ENCODE measurements at regions not wholly inside any gene's neighbourhood (a gene's known extent, or its start where the extent isn't known, plus 50 kb on each side); places are given as distances from the start of the nearest gene placed in this dataset.

DNA sequence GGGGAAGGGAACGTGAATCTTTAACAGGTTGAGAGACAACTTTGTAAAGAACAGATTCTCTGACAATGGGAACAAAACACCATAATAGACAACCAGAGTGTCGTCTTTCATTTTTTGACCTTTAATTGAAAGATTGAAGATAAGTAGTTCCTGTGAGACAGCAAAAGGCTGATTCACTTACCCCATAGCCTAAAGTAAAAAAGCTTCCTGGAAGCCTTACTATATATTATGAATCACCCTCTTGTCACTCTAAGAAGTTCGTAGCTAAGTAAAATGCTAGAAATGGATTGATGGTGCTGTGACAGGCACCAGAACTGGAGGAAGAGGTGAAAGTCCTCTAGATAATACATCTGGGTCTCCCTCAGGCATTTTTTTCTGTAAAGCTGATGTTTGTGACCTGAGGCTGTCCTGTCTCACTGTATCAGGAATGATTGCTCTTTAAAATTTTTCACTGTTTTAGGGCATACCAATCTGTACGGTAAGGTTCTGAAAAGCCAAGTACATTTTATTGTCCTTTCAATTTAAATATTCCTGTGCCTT lies 824.6 kb upstream of the SEMA6D start:
- Histone ChIP-seq H3K4me2 (ENCODE audit: low read length) (no peak overlapping the region), H3K27me3 (ENCODE audit: insufficient read depth, low read length) (no peaks in the 10 kb centered on the region), H3K27ac (ENCODE audit: low read depth, low read length) (no peak overlapping the region), H3K9me2 (ENCODE audit: insufficient read depth) (no peaks in the 10 kb centered on the region), H3K36me3 (ENCODE audit: control insufficient read depth in 1 of 2, insufficient read depth in 2 of 2, low read length in 2 of 2) (no peaks in the 10 kb centered on the region), H3K4me1 (ENCODE audit: control insufficient read depth in 1 of 2, insufficient read depth in 2 of 2, low read length in 2 of 2) (no peaks in the 10 kb centered on the region), H3K9ac (ENCODE audit: low read length) (no peak overlapping the region), H2AFZ (ENCODE audit: low read depth, low read length, poor library complexity, severe bottlenecking) (no peak overlapping the region), H4K20me1 (ENCODE audit: insufficient read depth) (no peaks in the 10 kb centered on the region), H3K79me2 (ENCODE audit: insufficient read depth, low read length) (no peaks in the 10 kb centered on the region), H3K9me3 (ENCODE audit: control insufficient read depth in 1 of 2, insufficient read depth in 1 of 2, low read depth in 1 of 2, low read length in 2 of 2) (peaks cover 7 to 34% of the 10 kb centered on the region in 2 experiments; a peak in 3 of 4 replicates), H3K4me3 (replicated peaks in 1 of 2; ENCODE audit: low read depth in 1 of 2, low read length in 2 of 2) (no peak overlapping the region)
- ChIA-PET RAD21 (ENCODE audit: low non-redundant PET in 1 of 2, low total read pairs in 2 of 2, uncharacterized antibody in 2 of 2, unreplicated experiment in 2 of 2) (no interaction called here), CTCF (no interaction called here), POLR2A (no interaction called here)
- intact Hi-C loops (cut with micrococcal nuclease), result no loop called here
- BruUV-seq (replicated peaks), result no TSS peak
- ATAC-seq (no peak), DNase-seq (ENCODE audit: low read depth, low spot score) (no peak)
- no peak for TF ChIP-seq SP1 (IDR thresholded peaks at IDR 0.05; ENCODE audit: low read depth)
- no peak for TF ChIP-seq POLR2AphosphoS5 (IDR thresholded peaks at IDR 0.05; ENCODE audit: low read depth, low read length)
- no peak for TF ChIP-seq RAD21 (IDR thresholded peaks at IDR 0.05; ENCODE audit: low read depth)
- no peak for TF ChIP-seq TCF7L2 (IDR thresholded peaks at IDR 0.05; ENCODE audit: borderline replicate concordance, extremely low read depth, insufficient read depth, insufficient read length)
- TF ChIP-seq FOSL1 (IDR thresholded peaks at IDR 0.05; ENCODE audit: low read depth), result no peak
- no peak for TF ChIP-seq SRF (IDR thresholded peaks at IDR 0.05; ENCODE audit: low read depth)
- TF ChIP-seq, protein P1, sequence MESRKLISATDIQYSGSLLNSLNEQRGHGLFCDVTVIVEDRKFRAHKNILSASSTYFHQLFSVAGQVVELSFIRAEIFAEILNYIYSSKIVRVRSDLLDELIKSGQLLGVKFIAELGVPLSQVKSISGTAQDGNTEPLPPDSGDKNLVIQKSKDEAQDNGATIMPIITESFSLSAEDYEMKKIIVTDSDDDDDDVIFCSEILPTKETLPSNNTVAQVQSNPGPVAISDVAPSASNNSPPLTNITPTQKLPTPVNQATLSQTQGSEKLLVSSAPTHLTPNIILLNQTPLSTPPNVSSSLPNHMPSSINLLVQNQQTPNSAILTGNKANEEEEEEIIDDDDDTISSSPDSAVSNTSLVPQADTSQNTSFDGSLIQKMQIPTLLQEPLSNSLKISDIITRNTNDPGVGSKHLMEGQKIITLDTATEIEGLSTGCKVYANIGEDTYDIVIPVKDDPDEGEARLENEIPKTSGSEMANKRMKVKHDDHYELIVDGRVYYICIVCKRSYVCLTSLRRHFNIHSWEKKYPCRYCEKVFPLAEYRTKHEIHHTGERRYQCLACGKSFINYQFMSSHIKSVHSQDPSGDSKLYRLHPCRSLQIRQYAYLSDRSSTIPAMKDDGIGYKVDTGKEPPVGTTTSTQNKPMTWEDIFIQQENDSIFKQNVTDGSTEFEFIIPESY (IDR thresholded peaks at IDR 0.05; ENCODE audit: extremely low read depth, insufficient replicate concordance, low read length), result no peak

DNA sequence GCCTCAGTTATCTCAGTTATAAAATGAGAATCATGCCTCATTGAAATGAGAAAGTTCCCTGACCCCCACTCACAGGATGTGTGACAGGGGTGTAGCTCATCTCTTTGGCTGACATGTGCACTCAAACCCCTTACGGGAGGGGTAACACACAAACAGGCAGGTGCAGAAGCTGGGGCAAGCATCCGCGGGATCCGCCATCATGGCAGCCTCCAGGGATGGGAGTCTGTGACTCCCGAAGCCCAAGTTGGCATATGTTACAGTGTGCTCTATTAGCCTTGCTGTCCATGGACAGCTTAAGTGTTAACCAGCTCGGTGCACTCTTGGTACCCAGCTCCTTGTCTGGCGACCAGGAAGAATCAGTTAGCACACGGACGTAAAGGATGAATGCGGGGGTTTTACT lies 822.7 kb upstream of the SEMA6D start:
- no peak overlapping the region for H2AFZ ChIP-seq (ENCODE audit: low read depth, low read length, poor library complexity, severe bottlenecking)
- intact Hi-C loops (cut with micrococcal nuclease), result no loop called here
- H3K79me2 ChIP-seq (ENCODE audit: insufficient read depth, low read length), result no peaks in the 10 kb centered on the region
- CTCF ChIA-PET, result no interaction called here
- no peak overlapping the region for H3K4me2 ChIP-seq (ENCODE audit: low read length)
- no peaks in the 10 kb centered on the region for H4K20me1 ChIP-seq (ENCODE audit: insufficient read depth)
- ATAC-seq, result no peak
- RAD21 ChIA-PET (ENCODE audit: low non-redundant PET in 1 of 2, low total read pairs in 2 of 2, uncharacterized antibody in 2 of 2, unreplicated experiment in 2 of 2), result no interaction called here
- TF ChIP-seq FOSL1 (IDR thresholded peaks at IDR 0.05; ENCODE audit: low read depth) (no peak), RAD21 (IDR thresholded peaks at IDR 0.05; ENCODE audit: low read depth) (no peak), TCF7L2 (IDR thresholded peaks at IDR 0.05; ENCODE audit: borderline replicate concordance, extremely low read depth, insufficient read depth, insufficient read length) (no peak), CBX3 (IDR thresholded peaks at IDR 0.05; ENCODE audit: low read depth) (no peak), ZFX (IDR thresholded peaks at IDR 0.05) (no peak), SRF (IDR thresholded peaks at IDR 0.05; ENCODE audit: low read depth) (no peak), CEBPB (IDR thresholded peaks at IDR 0.05; ENCODE audit: low read depth) (no peak), POLR2AphosphoS5 (IDR thresholded peaks at IDR 0.05; ENCODE audit: low read depth, low read length) (no peak), EZH2phosphoT487 (IDR thresholded peaks at IDR 0.05; ENCODE audit: borderline replicate concordance) (no peak)
- TF ChIP-seq, protein P1 (IDR thresholded peaks at IDR 0.05; ENCODE audit: extremely low read depth, insufficient replicate concordance, low read length), result no peak
- TF ChIP-seq, protein P2, sequence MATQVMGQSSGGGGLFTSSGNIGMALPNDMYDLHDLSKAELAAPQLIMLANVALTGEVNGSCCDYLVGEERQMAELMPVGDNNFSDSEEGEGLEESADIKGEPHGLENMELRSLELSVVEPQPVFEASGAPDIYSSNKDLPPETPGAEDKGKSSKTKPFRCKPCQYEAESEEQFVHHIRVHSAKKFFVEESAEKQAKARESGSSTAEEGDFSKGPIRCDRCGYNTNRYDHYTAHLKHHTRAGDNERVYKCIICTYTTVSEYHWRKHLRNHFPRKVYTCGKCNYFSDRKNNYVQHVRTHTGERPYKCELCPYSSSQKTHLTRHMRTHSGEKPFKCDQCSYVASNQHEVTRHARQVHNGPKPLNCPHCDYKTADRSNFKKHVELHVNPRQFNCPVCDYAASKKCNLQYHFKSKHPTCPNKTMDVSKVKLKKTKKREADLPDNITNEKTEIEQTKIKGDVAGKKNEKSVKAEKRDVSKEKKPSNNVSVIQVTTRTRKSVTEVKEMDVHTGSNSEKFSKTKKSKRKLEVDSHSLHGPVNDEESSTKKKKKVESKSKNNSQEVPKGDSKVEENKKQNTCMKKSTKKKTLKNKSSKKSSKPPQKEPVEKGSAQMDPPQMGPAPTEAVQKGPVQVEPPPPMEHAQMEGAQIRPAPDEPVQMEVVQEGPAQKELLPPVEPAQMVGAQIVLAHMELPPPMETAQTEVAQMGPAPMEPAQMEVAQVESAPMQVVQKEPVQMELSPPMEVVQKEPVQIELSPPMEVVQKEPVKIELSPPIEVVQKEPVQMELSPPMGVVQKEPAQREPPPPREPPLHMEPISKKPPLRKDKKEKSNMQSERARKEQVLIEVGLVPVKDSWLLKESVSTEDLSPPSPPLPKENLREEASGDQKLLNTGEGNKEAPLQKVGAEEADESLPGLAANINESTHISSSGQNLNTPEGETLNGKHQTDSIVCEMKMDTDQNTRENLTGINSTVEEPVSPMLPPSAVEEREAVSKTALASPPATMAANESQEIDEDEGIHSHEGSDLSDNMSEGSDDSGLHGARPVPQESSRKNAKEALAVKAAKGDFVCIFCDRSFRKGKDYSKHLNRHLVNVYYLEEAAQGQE (IDR thresholded peaks at IDR 0.05; ENCODE audit: low read depth), result no peak
- H3K36me3 ChIP-seq (ENCODE audit: control insufficient read depth in 1 of 2, insufficient read depth in 2 of 2, low read length in 2 of 2), result no peaks in the 10 kb centered on the region
- H3K9ac ChIP-seq (ENCODE audit: low read length), result no peak overlapping the region
- BruUV-seq (replicated peaks), result no TSS peak
- no peak overlapping the region for H3K27ac ChIP-seq (ENCODE audit: low read depth, low read length)
- H3K4me1 ChIP-seq (ENCODE audit: control insufficient read depth in 1 of 2, insufficient read depth in 2 of 2, low read length in 2 of 2), result no peaks in the 10 kb centered on the region
- peaks cover 16 to 47% of the 10 kb centered on the region in 2 experiments; a peak in 3 of 4 replicates for H3K9me3 ChIP-seq (ENCODE audit: control insufficient read depth in 1 of 2, insufficient read depth in 1 of 2, low read depth in 1 of 2, low read length in 2 of 2)
- POLR2A ChIA-PET, result no interaction called here
- no peak overlapping the region for H3K4me3 ChIP-seq (replicated peaks in 1 of 2; ENCODE audit: low read depth in 1 of 2, low read length in 2 of 2)
- no peaks in the 10 kb centered on the region for H3K9me2 ChIP-seq (ENCODE audit: insufficient read depth)
- H3K27me3 ChIP-seq (ENCODE audit: insufficient read depth, low read length), result no peaks in the 10 kb centered on the region
- DNase-seq (ENCODE audit: low read depth, low spot score), result no peak

All from HCT116 (cell line).